ENCODE measurements at regions not wholly inside any gene's neighbourhood (a gene's known extent, or its start where the extent isn't known, plus 50 kb on each side); places are given as distances from the start of the nearest gene placed in this dataset.

DNA sequence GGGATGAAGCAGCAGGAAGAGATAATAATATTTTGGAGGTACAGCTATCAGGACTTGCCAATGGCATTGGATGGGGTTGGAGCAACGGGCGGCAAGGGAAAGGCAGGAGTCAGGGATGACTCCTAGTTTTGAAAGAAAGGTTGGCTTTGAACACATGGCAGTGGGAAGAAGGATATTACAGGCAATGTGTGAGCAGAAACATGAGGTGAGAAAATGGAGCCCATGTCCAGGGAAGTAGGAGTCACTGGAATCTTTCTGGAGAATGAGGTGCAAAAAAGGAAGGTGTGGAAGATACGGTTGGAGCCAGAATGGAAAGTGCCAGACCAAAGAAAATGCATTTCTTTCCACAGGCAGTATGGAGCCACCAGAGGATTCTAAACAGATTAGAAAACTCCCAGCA lies 288.5 kb upstream of the KAZN start:
- DNase-seq (ENCODE audit: low read depth, low spot score) = no peak
- in situ Hi-C loops (cut with HindIII; ENCODE audit: low sequenced_read_pairs) = no loop called here
- H3K4me3 ChIP-seq (ENCODE audit: low read depth, low read length) = no peak overlapping the region
- TF ChIP-seq, protein P1, sequence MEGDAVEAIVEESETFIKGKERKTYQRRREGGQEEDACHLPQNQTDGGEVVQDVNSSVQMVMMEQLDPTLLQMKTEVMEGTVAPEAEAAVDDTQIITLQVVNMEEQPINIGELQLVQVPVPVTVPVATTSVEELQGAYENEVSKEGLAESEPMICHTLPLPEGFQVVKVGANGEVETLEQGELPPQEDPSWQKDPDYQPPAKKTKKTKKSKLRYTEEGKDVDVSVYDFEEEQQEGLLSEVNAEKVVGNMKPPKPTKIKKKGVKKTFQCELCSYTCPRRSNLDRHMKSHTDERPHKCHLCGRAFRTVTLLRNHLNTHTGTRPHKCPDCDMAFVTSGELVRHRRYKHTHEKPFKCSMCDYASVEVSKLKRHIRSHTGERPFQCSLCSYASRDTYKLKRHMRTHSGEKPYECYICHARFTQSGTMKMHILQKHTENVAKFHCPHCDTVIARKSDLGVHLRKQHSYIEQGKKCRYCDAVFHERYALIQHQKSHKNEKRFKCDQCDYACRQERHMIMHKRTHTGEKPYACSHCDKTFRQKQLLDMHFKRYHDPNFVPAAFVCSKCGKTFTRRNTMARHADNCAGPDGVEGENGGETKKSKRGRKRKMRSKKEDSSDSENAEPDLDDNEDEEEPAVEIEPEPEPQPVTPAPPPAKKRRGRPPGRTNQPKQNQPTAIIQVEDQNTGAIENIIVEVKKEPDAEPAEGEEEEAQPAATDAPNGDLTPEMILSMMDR (IDR thresholded peaks at IDR 0.05; ENCODE audit: low read depth, low read length) = no peak

DNA sequence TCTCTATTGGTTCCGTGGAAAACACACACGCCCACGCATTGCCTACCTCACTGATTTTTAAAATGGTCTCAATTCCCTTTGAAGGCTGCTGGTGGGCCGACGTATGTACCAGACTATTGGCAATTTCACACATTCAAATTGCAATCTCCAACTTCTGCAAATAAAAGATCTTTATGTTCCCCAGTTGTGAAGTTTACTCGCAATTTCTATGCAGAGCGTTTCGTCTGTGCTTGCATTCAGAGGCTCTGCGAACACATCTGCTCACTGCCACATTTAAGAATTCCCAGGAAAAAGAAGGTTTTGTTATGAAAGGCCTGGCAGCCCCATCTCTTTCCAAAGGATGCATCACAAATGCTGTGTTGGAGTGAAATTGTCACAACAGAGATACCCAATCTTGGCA lies 288.0 kb upstream of the KAZN start:
- TF ChIP-seq, protein P1 (IDR thresholded peaks at IDR 0.05; ENCODE audit: low read depth, low read length) = no peak
- no peak overlapping the region for H3K4me3 ChIP-seq (ENCODE audit: low read depth, low read length)
- in situ Hi-C loops (cut with HindIII; ENCODE audit: low sequenced_read_pairs) = no loop called here
- DNase-seq (ENCODE audit: low read depth, low spot score) = no peak

DNA sequence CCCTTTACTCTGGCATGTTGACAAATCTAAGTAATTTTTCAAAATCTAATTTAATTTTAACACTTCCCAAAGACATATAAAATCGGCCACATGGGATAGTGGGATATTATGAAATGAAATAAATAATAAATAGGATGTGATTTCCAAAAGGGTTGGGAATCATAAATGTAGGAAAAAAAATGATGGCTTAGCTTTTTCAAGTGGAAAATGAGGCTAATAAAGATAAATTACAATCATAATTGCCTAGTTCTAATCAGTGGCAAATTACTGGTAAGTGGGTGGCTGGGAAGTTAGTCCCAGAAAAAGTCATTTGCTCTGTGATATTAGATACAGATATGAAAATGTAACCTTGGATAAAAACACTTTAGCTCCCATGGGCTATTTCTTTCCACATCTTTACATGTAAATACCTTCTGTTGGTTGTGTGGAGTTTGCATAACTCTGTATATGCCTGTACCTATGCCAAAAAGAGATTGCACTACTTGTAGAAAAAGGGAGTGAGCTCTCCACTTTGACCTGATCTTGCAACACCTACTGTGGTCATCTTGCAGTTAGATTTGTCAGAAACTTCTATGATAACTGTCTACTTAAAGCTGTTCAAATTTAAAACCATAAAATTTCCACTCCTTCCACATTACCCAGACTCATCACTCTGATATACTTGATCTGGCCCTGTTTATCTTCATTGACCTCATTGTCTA lies 284.6 kb upstream of the KAZN start:
- no peak overlapping the region for H3K4me3 ChIP-seq (ENCODE audit: low read depth, low read length)
- no peak for DNase-seq (ENCODE audit: low read depth, low spot score)
- TF ChIP-seq, protein P1 (IDR thresholded peaks at IDR 0.05; ENCODE audit: low read depth, low read length) = no peak
- in situ Hi-C loops (cut with HindIII; ENCODE audit: low sequenced_read_pairs) = no loop called here

DNA sequence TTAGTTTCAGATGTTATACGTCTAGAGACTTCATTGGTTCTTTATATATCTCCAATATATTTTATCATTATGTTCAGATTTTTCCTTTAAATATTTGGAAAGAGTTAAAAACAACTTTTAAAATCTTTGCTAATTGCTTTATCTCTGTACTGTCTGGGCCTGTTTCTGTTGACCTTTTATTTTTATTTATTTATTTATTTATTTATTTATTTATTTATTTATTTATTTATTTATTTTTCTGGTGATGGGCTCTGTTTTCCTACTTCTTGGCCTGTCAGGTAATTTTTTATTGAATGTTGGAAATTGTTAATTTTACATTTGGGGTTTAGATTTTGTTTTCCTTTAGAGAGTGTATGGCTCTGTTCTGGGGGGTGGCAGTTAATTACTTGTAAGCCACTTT lies 279.7 kb upstream of the KAZN start:
- in situ Hi-C loops (cut with HindIII; ENCODE audit: low sequenced_read_pairs) = no loop called here
- TF ChIP-seq, protein P1 (IDR thresholded peaks at IDR 0.05; ENCODE audit: low read depth, low read length) = no peak
- no peak for DNase-seq (ENCODE audit: low read depth, low spot score)
- no peak overlapping the region for H3K4me3 ChIP-seq (ENCODE audit: low read depth, low read length)

DNA sequence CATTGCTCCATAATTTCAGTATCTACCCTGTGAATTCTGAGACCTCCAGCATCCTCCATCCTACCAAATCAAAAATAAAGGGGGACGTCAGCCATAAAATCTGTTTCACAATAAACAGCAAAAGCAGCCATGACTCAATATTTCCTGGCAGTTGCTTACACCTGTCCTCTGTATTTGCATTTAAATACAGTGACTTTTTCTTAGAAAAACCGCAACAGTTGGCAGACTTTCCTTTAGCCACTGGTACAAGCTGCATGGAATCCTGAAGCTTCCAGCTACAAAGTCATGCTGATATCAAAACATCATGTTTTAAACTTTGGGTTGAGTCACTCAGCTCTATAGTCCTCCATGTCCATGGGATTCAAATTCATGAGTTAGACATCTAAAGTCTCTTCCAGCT lies 278.0 kb upstream of the KAZN start:
- no peak overlapping the region for H3K4me3 ChIP-seq (ENCODE audit: low read depth, low read length)
- TF ChIP-seq, protein P1 (IDR thresholded peaks at IDR 0.05; ENCODE audit: low read depth, low read length) = no peak
- in situ Hi-C loops (cut with HindIII; ENCODE audit: low sequenced_read_pairs) = no loop called here
- DNase-seq (ENCODE audit: low read depth, low spot score) = peak; percentile 96

DNA sequence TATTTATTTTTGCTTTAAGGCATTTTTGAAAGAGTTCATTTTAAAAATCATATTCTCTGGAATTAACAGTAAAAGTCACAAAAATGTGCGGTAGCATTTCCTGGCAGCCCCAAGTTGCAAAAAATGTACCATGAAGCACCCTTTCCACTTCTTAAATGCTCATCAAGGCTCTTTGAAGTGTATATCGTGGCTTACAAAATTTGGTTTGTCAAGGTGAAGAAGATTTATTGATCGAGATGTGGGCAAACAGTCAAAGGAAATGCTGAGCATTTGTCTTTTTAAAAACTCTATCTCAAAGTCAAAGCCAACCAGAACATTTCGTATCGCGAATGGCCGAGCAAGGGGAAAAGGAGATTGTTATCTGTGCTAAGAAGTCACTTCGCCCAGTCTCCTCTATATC lies 277.5 kb upstream of the KAZN start:
- no peak for DNase-seq (ENCODE audit: low read depth, low spot score)
- no peak overlapping the region for H3K4me3 ChIP-seq (ENCODE audit: low read depth, low read length)
- TF ChIP-seq, protein P1 (IDR thresholded peaks at IDR 0.05; ENCODE audit: low read depth, low read length) = no peak
- in situ Hi-C loops (cut with HindIII; ENCODE audit: low sequenced_read_pairs) = no loop called here

All from astrocyte of the spinal cord (primary cell).